SU-DHL-6 (cell line): ENCODE measurements at regions not wholly inside any gene's neighbourhood (a gene's known extent, or its start where the extent isn't known, plus 50 kb on each side); places are given as distances from the start of the nearest gene placed in this dataset.

Source experiments
- H2AFZ ChIP-seq: fragments of 200-600 bp; sonication (generic); 2 replicates; pipeline ENCODE4 v1.6.1; 2014; ENCODE audit warnings: low read depth, mild to moderate bottlenecking, moderate library complexity, mixed read lengths, antibody characterized with exemption, low read length; ENCODE audit not compliant: severe bottlenecking
- H3F3A ChIP-seq: fragments of 200-600 bp; shearing (Covaris generic); 2 replicates; pipeline ENCODE4 v1.6.0; 2016; ENCODE audit warnings: antibody characterized with exemption, mild to moderate bottlenecking; ENCODE audit not compliant: insufficient read depth
- H3K27ac ChIP-seq: fragments of 200-600 bp; sonication (generic); 2 replicates; pipeline ENCODE4 v1.5.1; 2016; ENCODE audit warnings: low read depth, mild to moderate bottlenecking, low read length, moderate library complexity, mixed read lengths
- H3K27me3 ChIP-seq: fragments of 200-600 bp; sonication (generic), shearing (Covaris generic); 2 replicates; pipeline ENCODE4 v1.6.0; 2014; ENCODE audit warnings: mild to moderate bottlenecking, low read length
- H3K36me3 ChIP-seq: fragments of 200-600 bp; sonication (generic); 2 replicates; pipeline ENCODE4 v1.6.1; 2014; ENCODE audit warnings: mild to moderate bottlenecking, low read length, mixed read lengths
- H3K4me2 ChIP-seq: fragments of 300-600, 200-600 bp; shearing (Covaris generic), sonication (generic); 2 replicates; pipeline ENCODE4 v1.6.0; 2014; ENCODE audit warnings: low read length, low read depth, mild to moderate bottlenecking; ENCODE audit not compliant: poor library complexity, severe bottlenecking
- H3K4me3 ChIP-seq: fragments of 200-600 bp; sonication (generic); 2 replicates; pipeline ENCODE4 v1.5.1; 2014; ENCODE audit warnings: antibody characterized with exemption, low read length, mild to moderate bottlenecking, mixed read lengths; ENCODE audit not compliant: insufficient read depth, poor library complexity, severe bottlenecking
- H3K79me2 ChIP-seq: fragments of 200-600 bp; sonication (generic); 2 replicates; pipeline ENCODE4 v1.6.1; 2014; ENCODE audit warnings: mild to moderate bottlenecking, low read length, moderate library complexity; ENCODE audit not compliant: insufficient read depth
- H3K9ac ChIP-seq: fragments of 200-600 bp; sonication (generic); 2 replicates; pipeline ENCODE4 v1.7.0; 2014; ENCODE audit warnings: mild to moderate bottlenecking, low read length
- H3K9me2 ChIP-seq: fragments of 200-600 bp; sonication (generic); replicated peaks from 2 replicates; pipeline ENCODE4 v1.6.1; 2014; ENCODE audit warnings: low read length; ENCODE audit not compliant: insufficient read depth
- H3K9me3 ChIP-seq: fragments of 200-600 bp; sonication (generic); 2 replicates; pipeline ENCODE4 v1.6.1; 2014; ENCODE audit warnings: low read length, mixed read lengths; ENCODE audit not compliant: insufficient read depth
- H4K20me1 ChIP-seq: fragments of 200-600 bp; sonication (generic); 2 replicates; pipeline ENCODE4 v1.6.1; 2014; ENCODE audit warnings: low read depth, mild to moderate bottlenecking, antibody characterized with exemption, low read length, moderate library complexity, mixed read lengths
- EZH2phosphoT487 ChIP-seq: fragments of 200-600 bp; sonication (generic), shearing (Covaris generic); conservative IDR thresholded peaks from 2 replicates; pipeline ENCODE4 v1.6.1; 2018; ENCODE audit warnings: mild to moderate bottlenecking, antibody characterized with exemption, low read length, moderate library complexity, mixed read lengths
- TF ChIP-seq, protein P1 (sequence below): fragments of 200-600 bp; sonication (generic); IDR thresholded peaks from one replicate; pipeline ENCODE4 v1.5.1; 2017; ENCODE audit warnings: antibody characterized with exemption, mild to moderate bottlenecking, low read length, moderate library complexity; ENCODE audit not compliant: insufficient read depth, poor library complexity, severe bottlenecking

DNA sequence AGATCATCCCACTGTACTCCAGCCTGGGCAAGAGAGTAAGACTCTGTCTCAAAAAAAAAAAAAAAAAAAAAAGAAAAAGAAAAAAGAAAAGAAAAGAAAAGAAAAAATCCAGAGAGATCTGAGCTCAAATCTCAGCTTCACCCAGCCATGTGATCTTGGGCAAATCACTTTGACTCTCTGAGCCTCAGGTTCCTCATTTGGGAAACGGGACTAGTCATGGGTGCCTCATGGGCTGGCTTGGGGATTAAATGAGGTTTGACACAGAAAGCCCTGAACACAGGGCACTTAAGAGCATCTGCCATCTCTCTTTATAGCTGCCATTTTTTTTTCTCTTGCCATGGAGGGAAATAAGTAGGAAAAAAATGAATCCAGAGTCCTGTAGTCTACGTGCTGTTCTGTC, 86.2 kb upstream of the MYL2 start:
- Histone ChIP-seq H3K27ac (no peak overlapping the region), H3K4me2 (no peak overlapping the region), H4K20me1 (no peaks in the 10 kb centered on the region), H3K9ac (no peak overlapping the region), H3K9me2 (no peaks in the 10 kb centered on the region), H3F3A (no peaks in the 10 kb centered on the region), H3K4me3 (no peak overlapping the region), H3K36me3 (no peaks in the 10 kb centered on the region), H3K9me3 (no peaks in the 10 kb centered on the region), H3K79me2 (no peaks in the 10 kb centered on the region), H3K27me3 (no peaks in the 10 kb centered on the region), H2AFZ (no peak overlapping the region)
- TF ChIP-seq, protein P1, sequence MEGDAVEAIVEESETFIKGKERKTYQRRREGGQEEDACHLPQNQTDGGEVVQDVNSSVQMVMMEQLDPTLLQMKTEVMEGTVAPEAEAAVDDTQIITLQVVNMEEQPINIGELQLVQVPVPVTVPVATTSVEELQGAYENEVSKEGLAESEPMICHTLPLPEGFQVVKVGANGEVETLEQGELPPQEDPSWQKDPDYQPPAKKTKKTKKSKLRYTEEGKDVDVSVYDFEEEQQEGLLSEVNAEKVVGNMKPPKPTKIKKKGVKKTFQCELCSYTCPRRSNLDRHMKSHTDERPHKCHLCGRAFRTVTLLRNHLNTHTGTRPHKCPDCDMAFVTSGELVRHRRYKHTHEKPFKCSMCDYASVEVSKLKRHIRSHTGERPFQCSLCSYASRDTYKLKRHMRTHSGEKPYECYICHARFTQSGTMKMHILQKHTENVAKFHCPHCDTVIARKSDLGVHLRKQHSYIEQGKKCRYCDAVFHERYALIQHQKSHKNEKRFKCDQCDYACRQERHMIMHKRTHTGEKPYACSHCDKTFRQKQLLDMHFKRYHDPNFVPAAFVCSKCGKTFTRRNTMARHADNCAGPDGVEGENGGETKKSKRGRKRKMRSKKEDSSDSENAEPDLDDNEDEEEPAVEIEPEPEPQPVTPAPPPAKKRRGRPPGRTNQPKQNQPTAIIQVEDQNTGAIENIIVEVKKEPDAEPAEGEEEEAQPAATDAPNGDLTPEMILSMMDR = no peak
- no peak for TF ChIP-seq EZH2phosphoT487

DNA sequence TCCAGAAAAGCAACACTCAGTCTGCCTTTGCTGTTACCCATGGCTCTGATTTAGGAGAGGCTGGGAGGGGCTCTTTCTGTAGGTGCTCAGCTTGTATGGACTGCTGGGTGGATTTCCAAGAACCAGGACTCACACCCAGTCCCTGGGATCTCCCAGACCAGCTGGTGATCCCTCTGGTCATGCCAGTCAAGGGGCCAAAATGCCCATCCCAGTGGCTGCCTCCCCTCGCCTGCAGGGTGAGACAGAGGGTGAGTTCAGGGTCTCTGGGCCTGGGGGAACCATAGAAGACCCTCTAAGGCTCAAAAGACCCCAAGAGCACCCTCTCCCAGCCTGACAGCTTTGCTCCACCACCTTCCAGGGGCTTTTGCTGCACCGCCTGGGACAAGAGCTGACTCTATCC, 78.6 kb upstream of the MYL2 start:
- H3K9me3 ChIP-seq = peaks cover 22% of the 10 kb centered on the region; the same call in 1 of the 2 replicates
- H3K4me3 ChIP-seq = no peak overlapping the region
- H2AFZ ChIP-seq = no peak overlapping the region

DNA sequence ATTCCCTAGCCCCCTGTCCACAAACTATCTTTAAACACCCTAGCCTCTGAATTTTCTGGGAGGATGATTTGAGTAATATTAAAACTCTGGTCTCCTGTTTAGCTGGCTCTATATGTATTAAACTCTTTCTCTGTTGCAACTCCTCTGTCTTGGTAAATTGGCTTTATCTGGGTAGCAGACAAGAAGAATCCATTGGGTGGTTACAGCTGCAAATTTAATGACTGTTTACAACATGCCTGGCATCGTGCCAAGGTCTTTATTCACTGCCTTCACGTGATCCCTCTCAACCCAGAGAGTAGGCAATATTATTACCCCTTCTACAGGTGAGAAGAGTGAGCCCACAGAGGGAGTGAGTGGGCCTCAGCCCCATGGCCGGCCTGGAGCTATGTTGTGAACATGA, 77.8 kb upstream of the MYL2 start:
- no peak overlapping the region for H3K9ac ChIP-seq
- H3K27ac ChIP-seq = no peak overlapping the region
- H3K4me2 ChIP-seq = no peak overlapping the region
- peaks cover 22% of the 10 kb centered on the region; the same call in 1 of the 2 replicates for H3K9me3 ChIP-seq
- H3K36me3 ChIP-seq = no peaks in the 10 kb centered on the region
- no peaks in the 10 kb centered on the region for H3F3A ChIP-seq
- no peak for TF ChIP-seq EZH2phosphoT487
- TF ChIP-seq, protein P1 = no peak
- no peaks in the 10 kb centered on the region for H3K9me2 ChIP-seq
- no peaks in the 10 kb centered on the region for H3K79me2 ChIP-seq
- no peak overlapping the region for H3K4me3 ChIP-seq
- H3K27me3 ChIP-seq = no peaks in the 10 kb centered on the region
- H4K20me1 ChIP-seq = no peaks in the 10 kb centered on the region
- H2AFZ ChIP-seq = no peak overlapping the region

More for the DNA sequence above, 78.6 kb upstream of the MYL2 start:
- H3K4me2 ChIP-seq = no peak overlapping the region
- no peaks in the 10 kb centered on the region for H3K27me3 ChIP-seq
- H3K36me3 ChIP-seq = no peaks in the 10 kb centered on the region
- no peaks in the 10 kb centered on the region for H3F3A ChIP-seq
- no peak overlapping the region for H3K9ac ChIP-seq
- no peak for TF ChIP-seq EZH2phosphoT487
- TF ChIP-seq, protein P1 = no peak
- H3K27ac ChIP-seq = no peak overlapping the region
- H3K79me2 ChIP-seq = no peaks in the 10 kb centered on the region
- H4K20me1 ChIP-seq = no peaks in the 10 kb centered on the region
- H3K9me2 ChIP-seq = no peaks in the 10 kb centered on the region

DNA sequence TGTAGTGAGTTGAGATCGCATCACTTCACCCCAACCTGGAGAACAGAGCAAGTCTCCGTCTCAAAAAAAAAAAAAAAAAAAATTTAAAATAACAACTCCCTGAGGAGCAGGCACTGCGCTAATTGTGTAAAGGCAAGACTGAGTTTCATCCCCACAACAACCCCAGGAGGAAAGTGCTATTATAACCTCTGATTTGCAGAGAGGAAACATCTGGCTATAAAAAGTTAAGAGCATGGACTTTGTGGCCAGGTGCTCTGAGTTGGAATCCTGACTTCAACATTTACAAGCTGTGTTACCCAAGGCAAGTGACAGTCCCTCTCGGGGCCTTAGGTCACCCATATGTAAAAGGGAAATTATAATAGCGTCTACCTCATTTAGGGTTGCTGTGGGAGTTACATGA, 76.0 kb upstream of the MYL2 start:
- Histone ChIP-seq H3K9ac (no peak overlapping the region), H3K27ac (no peak overlapping the region)
- TF ChIP-seq EZH2phosphoT487 = no peak
- TF ChIP-seq, protein P1 = no peak

More for the DNA sequence above, 76.0 kb upstream of the MYL2 start:
- H3K36me3 ChIP-seq = no peaks in the 10 kb centered on the region
- no peaks in the 10 kb centered on the region for H3F3A ChIP-seq
- H3K4me2 ChIP-seq = no peak overlapping the region
- H2AFZ ChIP-seq = no peak overlapping the region
- no peaks in the 10 kb centered on the region for H3K79me2 ChIP-seq
- H3K27me3 ChIP-seq = no peaks in the 10 kb centered on the region
- H3K9me2 ChIP-seq = no peaks in the 10 kb centered on the region
- no peaks in the 10 kb centered on the region for H4K20me1 ChIP-seq
- peaks cover 22% of the 10 kb centered on the region; the same call in 1 of the 2 replicates for H3K9me3 ChIP-seq
- H3K4me3 ChIP-seq = no peak overlapping the region
